HG03025 (cell line): ENCODE measurements at regions not wholly inside any gene's neighbourhood (a gene's known extent, or its start where the extent isn't known, plus 50 kb on each side); places are given as distances from the start of the nearest gene placed in this dataset.

ENCODE experiments used
- ATAC-seq: cut with Tn5 transposase; IDR thresholded peaks from one replicate; pipeline ENCODE4 v1.9.1; 2021; ENCODE audit warnings: mild to moderate bottlenecking, moderate library complexity; ENCODE audit not compliant: unreplicated experiment, low FRiP score

DNA sequence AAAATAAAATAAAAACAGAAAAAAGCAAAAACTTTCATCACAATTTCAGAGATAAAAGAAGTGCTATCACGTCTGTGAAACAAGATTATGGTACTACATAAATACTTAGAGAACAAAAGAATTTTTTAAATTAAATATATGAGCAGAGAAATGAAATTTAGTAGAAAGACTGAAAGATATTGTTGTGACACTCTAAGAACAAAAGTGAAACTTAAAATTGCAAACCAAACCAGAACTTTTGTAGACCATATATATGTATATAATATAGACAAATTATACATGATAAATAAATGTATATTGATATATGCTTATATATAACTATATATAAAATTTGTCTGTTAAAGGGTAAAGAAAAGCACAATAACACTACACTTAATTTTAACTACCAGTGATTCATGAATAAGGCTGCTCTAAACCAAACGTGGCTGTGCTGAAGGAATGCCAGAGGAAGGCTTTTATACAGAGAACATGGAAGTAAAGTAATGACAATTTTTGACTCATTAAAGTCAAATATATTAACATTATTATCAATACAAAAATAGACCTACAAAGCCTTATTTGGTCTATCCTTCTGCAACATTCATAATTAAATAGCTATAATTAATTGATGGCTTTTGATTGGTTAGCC, 1516.7 kb upstream of the PCDH20 start:
- ATAC-seq: no peak

DNA sequence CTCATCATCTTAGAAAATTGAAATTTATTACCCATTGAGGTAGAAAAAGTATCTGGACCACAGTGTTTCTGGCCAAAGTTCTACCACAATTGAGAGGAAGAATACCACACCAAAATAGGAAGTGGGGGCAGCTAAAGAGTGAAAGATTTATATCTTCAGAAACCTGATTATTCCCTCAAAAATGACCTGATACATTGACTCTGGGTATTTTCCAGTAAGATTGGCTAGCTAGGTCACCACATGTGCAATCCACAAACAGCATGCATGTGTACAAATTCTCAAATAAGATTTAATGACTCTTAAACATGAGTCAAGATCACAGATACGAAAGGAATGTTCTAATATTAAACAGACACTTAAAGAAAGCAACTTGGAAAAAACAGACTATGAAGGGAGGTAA, 1516.2 kb upstream of the PCDH20 start:
- ATAC-seq: no peak

DNA sequence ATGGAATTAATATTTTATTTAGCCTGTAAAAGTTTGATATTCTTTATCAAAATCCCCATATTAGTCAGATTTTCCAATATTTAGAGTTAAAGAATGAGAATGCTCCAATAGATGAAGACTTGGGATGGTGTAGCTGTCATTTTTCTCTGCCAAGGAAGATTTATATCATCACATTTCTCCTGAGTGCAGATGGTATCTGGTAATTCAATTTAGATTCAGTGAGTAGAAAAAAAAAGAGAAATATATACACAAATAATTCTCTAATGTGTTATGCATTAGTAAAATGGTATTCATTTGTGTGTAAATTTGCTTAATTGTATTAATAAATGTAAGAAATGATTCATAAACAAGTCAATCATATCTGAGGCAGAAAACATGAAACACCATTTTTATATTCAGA, 1508.7 kb upstream of the PCDH20 start:
- ATAC-seq: no peak

DNA sequence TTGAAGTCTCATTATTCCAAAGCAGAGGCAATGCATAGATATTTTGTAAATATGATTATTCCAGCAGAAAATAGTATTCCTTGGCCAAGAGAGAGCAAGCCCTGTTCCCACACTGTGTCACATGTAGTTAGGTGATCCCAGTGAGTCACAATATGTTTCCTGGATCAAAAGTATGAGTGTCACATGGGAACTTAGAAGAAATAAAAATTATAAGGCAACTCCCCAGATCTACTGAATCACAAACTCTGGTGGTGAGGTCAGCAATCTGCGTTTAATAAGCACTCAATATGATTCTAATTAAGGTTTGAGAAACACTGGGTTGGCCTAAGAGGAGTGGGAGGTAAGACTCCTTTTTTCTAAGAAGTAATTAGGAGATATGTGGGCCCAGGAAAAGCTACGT, 1504.5 kb upstream of the PCDH20 start:
- ATAC-seq: no peak

- no peak for ATAC-seq
Measured at GRCh38 chr13:62919491-62919890, 1503.8 kb upstream of the PCDH20 start.

- no peak for ATAC-seq
Measured at GRCh38 chr13:62910541-62911060, 1495.0 kb upstream of the PCDH20 start.

GRCh38 chr13:62908321-62908720, 1492.7 kb upstream of the PCDH20 start:
- no peak for ATAC-seq

- ATAC-seq: no peak
Measured at GRCh38 chr13:62906896-62907295, 1491.2 kb upstream of the PCDH20 start.

DNA sequence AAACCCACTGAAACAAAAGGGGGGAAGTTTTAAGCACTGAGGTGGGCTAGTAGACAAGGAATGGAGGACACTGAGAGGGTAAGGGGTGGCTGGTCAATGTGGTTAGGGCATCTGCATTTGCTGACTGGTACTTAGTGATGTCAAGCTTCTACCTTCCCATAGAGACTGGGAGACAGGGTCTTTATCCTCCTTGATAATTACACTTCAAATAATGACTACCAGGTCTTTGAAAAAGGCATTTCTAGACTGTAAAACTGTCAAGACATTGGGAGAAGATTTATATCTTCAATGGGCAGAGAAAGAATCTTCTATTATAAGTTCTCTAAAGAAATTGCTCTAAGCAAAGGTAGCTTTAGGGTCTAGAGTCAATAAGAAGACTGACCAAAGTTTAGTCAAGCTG, 1490.8 kb upstream of the PCDH20 start:
- ATAC-seq: no peak

DNA sequence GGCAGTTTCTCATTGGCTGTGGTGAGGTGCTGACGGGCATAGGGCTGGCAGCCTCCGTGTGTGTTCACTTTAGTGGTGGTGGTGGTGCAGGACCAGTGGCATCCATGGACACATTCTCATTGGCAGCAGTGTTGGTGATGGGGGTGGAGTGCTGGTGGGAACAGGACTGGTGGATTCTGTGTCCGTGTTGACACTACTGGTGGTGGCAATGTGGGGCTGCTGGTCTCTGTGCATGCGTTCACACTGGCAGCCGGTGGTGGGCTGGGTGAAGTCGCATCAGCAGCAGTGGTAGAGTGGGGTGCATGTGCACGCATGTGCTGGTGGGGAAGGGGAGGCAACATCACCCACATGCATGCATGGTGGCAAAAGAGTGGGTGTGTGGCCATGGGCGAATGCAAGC, 1471.4 kb upstream of the PCDH20 start:
- ATAC-seq: no peak

DNA sequence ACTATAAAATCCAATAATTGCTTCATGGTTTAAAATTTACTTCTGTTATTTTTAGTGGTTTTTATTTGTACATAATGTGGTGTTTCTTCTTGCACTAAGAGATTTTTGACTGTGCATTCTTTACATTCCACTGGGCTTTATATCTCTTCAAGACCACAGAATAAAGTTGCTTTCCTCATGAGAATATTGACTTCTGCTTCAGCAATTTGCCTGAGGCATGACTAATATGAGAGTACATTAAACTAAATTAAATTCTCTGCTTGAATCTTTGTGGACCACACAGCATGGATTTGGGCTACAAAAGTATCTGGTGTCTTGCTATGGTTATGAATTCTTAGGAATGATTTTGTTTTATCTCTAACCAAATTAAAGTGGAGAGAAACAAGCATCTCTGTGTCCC, 1463.4 kb upstream of the PCDH20 start:
- no peak for ATAC-seq

DNA sequence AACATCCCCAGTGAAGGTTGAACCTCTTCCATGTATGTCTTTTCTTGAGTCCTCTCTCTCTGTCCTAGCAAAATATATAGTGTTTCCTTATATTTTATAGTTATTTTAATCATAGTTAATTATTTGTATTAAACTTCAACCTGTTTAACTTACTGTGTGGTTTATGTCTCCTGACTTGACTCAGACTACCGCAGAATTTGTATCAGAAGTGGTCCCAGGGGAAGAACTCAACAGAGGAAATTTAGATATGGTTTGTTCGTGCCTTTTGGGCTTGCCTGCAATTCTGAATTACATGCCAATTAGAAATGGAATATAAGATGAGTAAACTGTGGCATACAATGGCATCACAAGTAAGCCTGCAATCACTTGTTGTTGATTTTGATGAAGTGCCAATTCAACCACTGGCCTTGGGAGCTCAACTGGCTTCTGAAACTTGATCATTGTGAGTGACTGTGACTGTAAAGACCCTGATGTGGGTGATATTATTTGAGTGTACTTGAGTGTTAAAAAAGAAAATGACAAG, 1459.5 kb upstream of the PCDH20 start:
- ATAC-seq: no peak

DNA sequence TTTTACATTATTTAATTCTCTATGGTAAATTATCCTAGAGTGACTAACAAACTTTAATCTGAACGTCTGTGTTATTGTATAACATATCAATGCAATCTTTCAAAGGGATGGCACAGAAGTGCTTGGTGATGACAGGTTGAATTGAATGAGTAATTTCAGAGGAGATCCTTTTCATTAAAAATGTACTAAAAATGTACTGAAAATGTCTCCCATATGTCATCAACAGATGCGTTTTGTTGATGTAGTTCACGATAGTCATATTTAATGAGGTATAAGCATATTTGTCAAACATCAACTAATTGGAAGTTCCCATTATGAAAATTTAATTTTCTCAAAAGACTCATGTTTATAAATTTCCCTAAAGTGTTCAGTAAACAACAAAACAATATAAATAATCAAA, 1434.7 kb upstream of the PCDH20 start:
- no peak for ATAC-seq

- no peak for ATAC-seq
Measured at GRCh38 chr13:62847520-62847919, 1431.9 kb upstream of the PCDH20 start.

DNA sequence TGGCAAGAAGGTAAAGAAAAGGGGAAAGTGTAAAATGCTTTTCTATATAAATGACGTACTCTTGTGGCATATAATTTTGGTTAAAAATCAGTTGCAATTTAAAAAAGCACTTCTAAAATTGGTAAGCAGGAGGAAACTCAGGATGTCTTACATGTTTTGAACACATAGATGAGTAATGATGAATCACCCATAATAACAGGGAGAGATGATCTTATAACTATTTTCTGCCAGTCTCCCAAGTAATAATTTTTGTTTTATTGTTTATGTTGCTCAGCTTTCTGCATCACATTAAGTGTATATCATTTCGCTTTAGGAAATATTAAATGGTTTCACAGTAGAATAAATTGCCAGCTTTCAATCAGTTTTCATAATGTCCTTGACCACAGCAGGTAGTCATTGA, 1430.7 kb upstream of the PCDH20 start:
- ATAC-seq: no peak

- ATAC-seq: no peak
Measured at GRCh38 chr13:62839338-62839737, 1423.7 kb upstream of the PCDH20 start.

GRCh38 chr13:62838929-62839328, 1423.3 kb upstream of the PCDH20 start:
- no peak for ATAC-seq

- ATAC-seq: no peak
Measured at GRCh38 chr13:62837895-62838294, 1422.2 kb upstream of the PCDH20 start.

GRCh38 chr13:62829486-62829885, 1413.8 kb upstream of the PCDH20 start:
- no peak for ATAC-seq

DNA sequence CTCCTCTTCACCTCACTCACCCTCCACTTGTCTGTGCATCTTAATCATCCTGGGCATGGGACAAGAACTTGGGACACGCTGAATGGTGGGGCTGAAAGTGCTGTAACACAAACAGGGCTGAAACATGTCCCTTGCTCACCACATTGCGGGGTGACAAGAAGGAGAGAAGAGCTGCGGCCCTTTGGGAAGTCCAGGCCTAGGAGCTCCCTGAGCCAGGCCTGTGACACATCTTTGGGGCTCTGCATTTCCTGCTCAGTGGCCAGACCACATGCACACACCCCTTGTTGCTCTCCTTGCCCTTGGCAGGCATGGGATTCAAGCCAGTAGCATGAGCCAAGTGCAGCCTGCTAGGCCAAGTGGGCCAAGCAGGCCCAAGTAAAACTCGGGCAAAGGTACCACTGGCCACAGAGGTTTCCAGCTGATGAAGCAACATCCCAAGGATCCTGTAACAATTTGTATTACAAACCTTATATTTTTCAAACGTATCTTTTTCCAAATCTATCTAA, 1384.3 kb upstream of the PCDH20 start:
- ATAC-seq: no peak

DNA sequence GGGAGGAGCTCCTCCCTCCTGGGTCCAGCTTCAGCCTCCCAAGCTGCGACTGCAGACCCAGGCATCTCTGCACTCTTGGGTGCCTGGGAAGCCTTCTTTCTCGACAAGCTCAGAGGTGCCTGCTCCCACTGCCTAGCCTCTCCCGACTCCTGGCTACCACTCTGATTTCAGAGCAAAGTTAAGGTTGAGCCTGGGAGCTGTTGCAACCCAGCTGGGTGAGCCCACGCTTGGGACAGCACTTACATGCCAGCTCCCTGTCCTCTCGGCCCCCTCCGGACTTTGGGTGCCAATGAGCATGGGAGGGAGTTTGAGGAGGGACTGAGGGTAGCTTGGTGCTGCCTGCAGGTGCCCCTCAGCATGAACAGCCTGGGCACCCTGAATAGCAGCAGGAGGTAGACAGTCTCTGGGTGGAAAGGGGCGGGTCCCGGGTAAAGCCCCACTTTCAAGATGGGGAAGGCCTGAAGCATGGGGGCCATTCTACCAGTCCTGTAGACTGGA, 1383.4 kb upstream of the PCDH20 start:
- ATAC-seq: no peak

- no peak for ATAC-seq
Measured at GRCh38 chr13:62793850-62794249, 1378.2 kb upstream of the PCDH20 start.
